ENCODE measurements at regions not wholly inside any gene's neighbourhood (a gene's known extent, or its start where the extent isn't known, plus 50 kb on each side); places are given as distances from the start of the nearest gene placed in this dataset.

DNA sequence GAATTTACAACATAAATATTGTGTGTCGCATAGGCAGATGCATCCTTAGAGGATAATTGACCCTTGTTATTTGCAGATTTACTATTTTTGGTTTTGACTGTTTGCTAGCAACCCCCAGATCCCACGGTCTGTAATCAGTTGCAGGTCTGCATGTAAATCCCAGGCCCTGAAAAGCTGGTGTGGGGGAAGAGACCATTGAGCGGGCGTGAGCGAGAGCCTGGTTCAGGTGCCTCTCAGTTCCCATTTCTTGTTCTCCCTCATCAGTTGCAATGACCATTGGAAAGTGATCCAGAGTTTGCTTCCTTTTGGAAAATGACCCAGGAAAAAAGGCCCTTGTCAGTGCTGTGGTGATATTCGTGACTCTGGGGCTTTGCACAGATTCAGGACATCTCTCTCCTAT, 238.9 kb downstream of the UACA start:
- in situ Hi-C loops (cut with HindIII; ENCODE audit: low pct_unique_long_range_greater_than_20kb, low sequenced_read_pairs): no loop called here
- TF ChIP-seq JUND (IDR thresholded peaks at IDR 0.05; ENCODE audit: low read depth): no peak
- DNase-seq (ENCODE audit: low read depth in 1 of 2, low spot score in 1 of 2): no peak

DNA sequence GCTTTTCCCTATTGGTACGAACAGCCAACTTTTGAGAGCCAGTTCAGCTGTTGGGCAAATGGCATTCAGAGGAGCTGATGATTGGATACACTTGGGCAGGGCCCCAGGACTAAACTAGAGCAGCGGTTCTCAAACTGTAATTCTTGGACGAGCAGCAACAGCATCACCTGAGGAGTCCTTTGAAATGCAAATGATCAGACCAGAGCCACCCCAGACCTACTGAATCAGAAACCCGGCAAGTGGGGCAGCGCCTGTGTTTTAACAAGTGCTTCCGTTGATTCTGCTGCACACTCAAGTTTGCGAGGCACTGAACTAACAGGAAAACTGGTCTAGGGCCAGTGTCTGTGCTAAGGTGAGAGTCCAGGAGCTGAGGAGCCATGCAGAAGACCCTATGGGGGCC, 239.7 kb downstream of the UACA start:
- in situ Hi-C loops (cut with HindIII; ENCODE audit: low pct_unique_long_range_greater_than_20kb, low sequenced_read_pairs): no loop called here
- no peak for DNase-seq (ENCODE audit: low read depth in 1 of 2, low spot score in 1 of 2)
- TF ChIP-seq JUND (IDR thresholded peaks at IDR 0.05; ENCODE audit: low read depth): no peak

DNA sequence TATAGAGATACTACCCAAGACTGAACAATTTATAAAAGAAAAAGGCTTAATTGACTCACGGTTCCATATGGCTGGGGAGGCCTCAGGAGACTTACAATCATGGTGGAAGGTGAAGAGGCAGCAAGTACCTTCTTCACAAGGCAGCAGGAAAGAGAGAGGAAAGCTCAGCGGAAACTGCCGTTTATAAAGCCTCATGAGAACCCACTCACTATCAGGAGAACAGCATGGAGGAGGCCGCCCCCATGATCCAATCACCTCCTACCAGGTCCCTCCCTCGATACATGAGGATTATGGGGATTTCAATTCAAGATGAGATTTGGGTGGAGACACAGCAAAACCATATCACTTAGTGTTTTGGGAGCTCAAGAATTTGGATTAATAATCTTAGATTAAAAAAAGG, 240.2 kb downstream of the UACA start:
- in situ Hi-C loops (cut with HindIII; ENCODE audit: low pct_unique_long_range_greater_than_20kb, low sequenced_read_pairs): no loop called here
- TF ChIP-seq JUND (IDR thresholded peaks at IDR 0.05; ENCODE audit: low read depth): no peak
- no peak for DNase-seq (ENCODE audit: low read depth in 1 of 2, low spot score in 1 of 2)

DNA sequence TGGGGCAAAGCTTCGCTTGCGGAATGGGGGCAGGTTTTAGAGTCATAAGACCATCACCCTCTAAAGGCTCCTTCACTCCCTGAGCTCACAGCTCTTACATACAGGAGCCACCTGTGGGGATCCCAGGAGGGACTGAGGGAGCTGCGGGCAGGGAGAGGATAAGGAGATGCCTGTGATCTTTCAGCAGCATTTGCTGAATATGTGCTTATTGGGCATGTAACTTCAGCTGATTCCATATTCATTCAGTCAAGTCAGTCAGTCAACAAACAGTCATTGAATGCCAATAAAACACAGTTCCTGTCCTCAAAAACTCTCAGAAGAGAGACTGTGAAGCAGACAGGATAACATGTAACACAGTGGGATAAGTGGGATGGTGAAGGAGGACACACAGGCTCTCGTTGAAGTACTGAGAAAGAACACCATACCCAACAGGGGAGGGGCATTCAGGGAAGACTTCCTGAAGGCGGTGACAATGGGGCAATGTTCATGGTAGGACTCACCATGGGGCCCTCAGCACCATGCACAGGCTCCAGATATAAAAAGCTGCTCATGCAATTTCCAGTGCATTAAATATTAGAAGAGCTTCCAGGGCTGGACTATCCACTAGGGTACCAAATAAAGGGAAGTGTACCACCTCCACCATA, 240.9 kb downstream of the UACA start:
- TF ChIP-seq JUND (IDR thresholded peaks at IDR 0.05; ENCODE audit: low read depth): no peak
- in situ Hi-C loops (cut with HindIII; ENCODE audit: low pct_unique_long_range_greater_than_20kb, low sequenced_read_pairs): no loop called here

DNA sequence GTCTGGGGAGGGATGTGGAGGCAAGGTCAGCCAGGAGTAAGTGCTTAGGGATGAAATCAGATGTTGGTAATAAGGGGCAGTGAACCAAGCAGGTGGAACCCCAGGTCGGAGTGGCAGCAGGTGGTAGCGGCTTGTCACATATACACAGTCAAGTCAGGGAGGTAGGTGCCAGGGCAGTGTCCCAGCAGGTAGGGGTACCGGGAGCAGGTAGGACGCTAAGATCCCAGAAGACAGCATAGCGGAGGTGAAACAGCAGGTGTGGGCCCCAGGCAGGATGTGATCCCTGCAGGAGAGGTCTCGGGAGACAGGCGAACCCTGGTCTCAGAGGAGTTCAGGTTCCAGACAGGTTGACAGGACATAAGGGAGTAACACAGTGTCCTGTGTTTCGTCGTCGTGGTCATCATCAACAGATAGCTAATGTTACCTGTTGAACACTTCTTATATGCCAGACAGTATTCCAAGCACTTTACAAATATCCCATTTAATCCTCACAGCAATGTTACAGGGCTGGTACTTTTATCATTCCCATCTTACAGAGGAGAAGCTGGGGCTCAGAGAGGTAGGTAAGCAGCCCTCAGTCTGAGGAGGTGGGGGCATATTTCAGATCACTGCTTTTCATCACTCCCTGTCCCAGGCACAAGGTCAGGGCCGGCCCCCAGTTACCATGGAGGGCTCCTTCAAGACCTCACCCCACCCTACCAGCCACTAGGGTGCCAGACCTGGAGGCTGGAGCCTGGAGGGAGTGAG, 241.6 kb downstream of the UACA start:
- TF ChIP-seq JUND (IDR thresholded peaks at IDR 0.05; ENCODE audit: low read depth): no peak
- DNase-seq (ENCODE audit: low read depth in 1 of 2, low spot score in 1 of 2): no peak
- in situ Hi-C loops (cut with HindIII; ENCODE audit: low pct_unique_long_range_greater_than_20kb, low sequenced_read_pairs): no loop called here

More for the DNA sequence above, 240.9 kb downstream of the UACA start:
- DNase-seq (ENCODE audit: low read depth in 1 of 2, low spot score in 1 of 2): no peak

DNA sequence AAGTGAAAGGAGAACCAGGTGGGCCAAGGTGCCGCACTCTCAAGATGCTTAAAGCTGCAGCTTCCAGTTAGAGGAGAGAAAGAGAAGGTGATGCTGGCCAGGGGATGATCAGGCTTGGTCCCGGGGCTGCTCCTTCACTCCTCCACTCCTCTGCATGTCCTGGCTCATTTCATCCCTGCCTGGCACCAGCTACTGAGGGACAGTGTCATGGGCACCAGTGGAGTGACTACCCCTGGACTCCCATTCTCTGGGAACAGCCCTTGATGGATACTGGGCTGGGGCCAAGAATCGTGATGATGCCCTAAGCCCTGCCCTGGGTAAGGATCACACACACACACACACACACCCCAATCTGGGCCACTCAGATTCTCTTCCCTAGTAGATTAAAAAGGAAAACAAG, 243.7 kb downstream of the UACA start:
- no peak for TF ChIP-seq JUND (IDR thresholded peaks at IDR 0.05; ENCODE audit: low read depth)
- in situ Hi-C loops (cut with HindIII; ENCODE audit: low pct_unique_long_range_greater_than_20kb, low sequenced_read_pairs): no loop called here
- DNase-seq (ENCODE audit: low read depth in 1 of 2, low spot score in 1 of 2): no peak

DNA sequence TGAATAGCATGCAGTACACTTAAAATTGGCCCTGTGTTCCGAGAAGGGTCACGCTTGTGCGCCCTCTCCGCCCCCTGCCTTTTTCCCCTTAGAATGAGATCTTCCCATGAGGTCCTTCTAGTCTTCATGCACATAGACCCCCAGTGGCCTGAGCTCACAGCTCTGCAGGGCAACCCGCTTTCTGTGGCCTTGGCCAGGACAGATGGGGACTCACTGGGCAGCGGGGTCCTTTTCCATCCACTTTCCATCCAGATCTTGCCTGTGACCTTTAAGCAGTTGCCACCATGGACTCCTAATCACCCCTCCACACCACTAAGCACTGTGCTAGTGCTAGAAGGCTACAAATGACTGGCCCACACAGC, 244.4 kb downstream of the UACA start:
- in situ Hi-C loops (cut with HindIII; ENCODE audit: low pct_unique_long_range_greater_than_20kb, low sequenced_read_pairs): no loop called here
- no peak for DNase-seq (ENCODE audit: low read depth in 1 of 2, low spot score in 1 of 2)
- TF ChIP-seq JUND (IDR thresholded peaks at IDR 0.05; ENCODE audit: low read depth): no peak

DNA sequence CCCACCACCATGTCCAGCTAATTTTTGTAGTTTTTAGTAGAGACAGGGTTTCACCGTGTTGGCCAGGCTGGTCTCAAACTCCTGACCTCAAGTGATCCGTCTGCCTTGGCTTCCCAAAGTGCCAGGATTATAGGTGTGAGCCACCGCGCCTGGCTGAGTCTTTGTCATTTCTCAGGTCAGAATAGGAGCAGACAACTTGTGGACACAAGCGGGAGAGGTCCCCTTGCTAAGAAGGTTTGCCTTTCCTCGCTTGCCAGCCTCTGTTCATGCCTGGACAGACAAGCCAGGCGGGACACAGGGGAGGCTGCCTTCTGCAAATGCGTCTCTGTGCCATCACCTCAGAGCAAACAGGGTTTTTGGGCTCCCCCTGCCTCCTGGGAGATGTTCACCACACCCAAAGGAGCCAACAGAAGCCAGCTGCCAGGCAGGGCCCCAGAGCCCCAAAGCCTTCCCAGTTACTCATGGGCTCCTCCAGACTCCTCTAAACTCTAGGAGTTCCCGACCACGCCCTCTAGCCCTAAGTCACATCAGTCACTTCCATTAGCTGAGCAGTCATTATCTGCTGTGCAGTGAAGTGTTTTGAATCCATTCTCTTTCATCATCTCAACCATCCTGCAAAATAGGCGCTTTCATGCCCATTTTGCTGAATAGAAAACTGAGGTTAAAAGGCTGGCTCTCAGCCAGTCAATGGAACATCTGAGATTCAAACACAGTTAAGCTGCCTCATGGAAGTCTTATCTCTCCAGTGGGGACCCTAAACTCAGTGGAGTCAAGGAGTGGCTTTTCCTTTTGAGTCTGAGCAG, 245.0 kb downstream of the UACA start:
- in situ Hi-C loops (cut with HindIII; ENCODE audit: low pct_unique_long_range_greater_than_20kb, low sequenced_read_pairs): no loop called here
- no peak for TF ChIP-seq JUND (IDR thresholded peaks at IDR 0.05; ENCODE audit: low read depth)

DNA sequence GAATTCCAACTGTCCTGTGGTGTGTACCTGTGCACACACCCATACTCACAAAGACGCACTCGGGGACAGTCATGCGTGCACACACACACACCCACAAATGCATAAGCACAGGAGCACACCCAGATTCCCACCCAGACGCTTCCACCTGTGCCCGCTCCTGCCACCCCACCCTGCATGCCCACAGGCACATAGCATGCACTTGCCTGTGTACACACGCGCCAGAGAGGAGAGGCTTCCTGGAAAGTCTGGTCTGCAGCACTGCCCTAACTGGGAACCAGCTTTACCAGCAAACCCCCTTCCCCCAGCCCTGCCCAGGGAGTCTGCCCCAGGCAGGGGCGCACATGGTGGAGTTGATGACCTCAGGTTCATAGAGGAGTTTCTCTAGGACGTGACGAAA, 246.2 kb downstream of the UACA start:
- DNase-seq (ENCODE audit: low read depth in 1 of 2, low spot score in 1 of 2): peak; percentile 46 to 58
- in situ Hi-C loops (cut with HindIII; ENCODE audit: low pct_unique_long_range_greater_than_20kb, low sequenced_read_pairs): no loop called here
- TF ChIP-seq JUND (IDR thresholded peaks at IDR 0.05; ENCODE audit: low read depth): no peak

More for the DNA sequence above, 245.0 kb downstream of the UACA start:
- no peak for DNase-seq (ENCODE audit: low read depth in 1 of 2, low spot score in 1 of 2)

DNA sequence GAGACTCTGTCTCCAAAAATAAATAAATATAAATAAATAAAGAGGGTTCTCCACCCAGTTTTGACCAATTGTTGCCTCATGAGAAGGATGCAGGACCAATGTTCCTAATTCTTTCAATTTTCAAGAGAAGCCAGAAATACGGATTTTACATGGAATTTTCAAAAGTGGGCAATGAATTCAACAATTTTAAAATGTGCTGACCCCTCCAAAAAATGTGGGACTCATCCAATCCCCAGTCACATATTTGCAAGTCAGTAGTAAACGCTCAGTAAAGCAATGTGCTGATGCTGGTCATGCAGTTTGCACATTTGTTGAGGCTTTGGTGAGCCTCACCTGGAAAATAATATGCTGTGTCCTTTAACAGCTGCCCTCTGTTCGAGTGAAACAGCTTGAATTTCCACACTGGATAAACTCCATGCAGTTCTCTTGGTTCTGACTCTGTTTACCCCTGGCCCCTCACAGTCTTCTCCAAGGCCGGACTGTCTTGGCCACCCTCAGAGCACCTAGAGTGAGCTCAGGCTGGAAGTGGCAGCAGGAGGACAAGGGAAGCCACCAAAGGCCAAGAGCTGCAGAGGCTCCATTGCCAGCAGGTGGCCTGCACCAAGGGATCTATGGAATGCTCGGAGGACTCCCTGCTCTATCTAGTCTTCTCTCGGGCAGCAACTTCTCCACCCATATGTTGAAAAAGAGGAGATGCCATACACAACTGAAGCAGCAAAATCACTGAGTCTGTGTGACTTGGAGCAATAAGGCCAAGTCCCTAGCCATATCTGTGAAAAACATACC, 246.8 kb downstream of the UACA start:
- in situ Hi-C loops (cut with HindIII; ENCODE audit: low pct_unique_long_range_greater_than_20kb, low sequenced_read_pairs): no loop called here
- no peak for TF ChIP-seq JUND (IDR thresholded peaks at IDR 0.05; ENCODE audit: low read depth)
- DNase-seq (ENCODE audit: low read depth in 1 of 2, low spot score in 1 of 2): peak; percentile 36 to 55

DNA sequence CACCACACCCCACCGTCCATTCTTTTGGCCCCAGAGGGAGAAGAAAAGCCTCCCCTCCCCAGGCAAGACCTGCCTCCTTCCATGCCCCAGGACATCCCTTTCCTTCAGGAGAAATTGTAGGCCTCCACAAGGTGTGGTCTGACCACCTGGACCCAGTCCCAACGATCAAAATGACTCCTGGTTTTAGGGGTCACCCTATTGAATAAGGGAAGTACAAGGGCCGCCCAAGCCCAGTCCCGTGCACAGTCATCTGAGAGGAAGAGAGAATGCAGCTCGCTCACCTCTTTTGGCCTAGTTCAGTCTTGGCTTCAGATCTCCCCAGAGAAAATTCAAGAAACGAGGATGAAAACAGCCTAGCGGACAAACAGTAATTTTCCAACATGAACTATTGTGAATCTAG, 249.1 kb downstream of the UACA start:
- in situ Hi-C loops (cut with HindIII; ENCODE audit: low pct_unique_long_range_greater_than_20kb, low sequenced_read_pairs): no loop called here

DNA sequence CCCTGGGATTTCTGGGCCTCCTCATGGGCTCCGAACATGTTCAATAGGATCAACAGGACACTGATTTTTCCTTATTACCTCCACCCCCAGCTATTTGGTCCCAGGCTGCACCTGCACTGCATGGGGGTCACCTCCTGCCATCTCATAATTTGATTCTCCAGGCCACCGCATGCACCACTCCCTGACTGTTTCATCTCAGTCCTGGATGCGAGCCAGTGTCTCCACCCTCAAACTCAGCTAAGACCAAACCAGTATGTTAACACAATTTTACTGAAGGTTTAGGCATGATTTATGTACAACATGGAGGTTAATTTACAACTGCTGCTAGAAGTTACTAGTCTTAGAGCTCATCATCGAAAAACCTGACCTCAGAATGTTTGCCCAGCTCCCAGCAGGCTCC, 249.5 kb downstream of the UACA start:
- no peak for TF ChIP-seq JUND (IDR thresholded peaks at IDR 0.05; ENCODE audit: low read depth)
- no peak for DNase-seq (ENCODE audit: low read depth in 1 of 2, low spot score in 1 of 2)
- in situ Hi-C loops (cut with HindIII; ENCODE audit: low pct_unique_long_range_greater_than_20kb, low sequenced_read_pairs): no loop called here

More for the DNA sequence above, 249.1 kb downstream of the UACA start:
- TF ChIP-seq JUND (IDR thresholded peaks at IDR 0.05; ENCODE audit: low read depth): no peak
- no peak for DNase-seq (ENCODE audit: low read depth in 1 of 2, low spot score in 1 of 2)
